ENCODE measurements at regions not wholly inside any gene's neighbourhood (a gene's known extent, or its start where the extent isn't known, plus 50 kb on each side); places are given as distances from the start of the nearest gene placed in this dataset.

GRCh38 chr7:18317941-18318340 lies 177.6 kb upstream of the HDAC9 start:
- WGBS, 2 experiments (ENCODE audit: extremely low coverage in 2 of 2, insufficient read length in 1 of 2) = no CpG with 5 or more reads among the region's 2 CpGs
- TF ChIP-seq CTCF (conservative IDR thresholded peaks at IDR 0.05; ENCODE audit: low read depth, low read length) (no peak), RCOR1 (IDR thresholded peaks at IDR 0.05; ENCODE audit: insufficient replicate concordance, low read length) (no peak), RAD21 (IDR thresholded peaks at IDR 0.05; ENCODE audit: low read length) (no peak), USF2 (IDR thresholded peaks at IDR 0.05; ENCODE audit: low read depth, low read length) (no peak), MAFK (IDR thresholded peaks at IDR 0.05; ENCODE audit: low read depth, low read length) (no peak), ELK1 (IDR thresholded peaks at IDR 0.05; ENCODE audit: borderline replicate concordance, low read depth, low read length) (no peak), FOS (IDR thresholded peaks at IDR 0.05; ENCODE audit: low read depth, low read length) (no peak), NFE2L2 (IDR thresholded peaks at IDR 0.05; ENCODE audit: low read depth, low read length) (no peak), MXI1 (IDR thresholded peaks at IDR 0.05; ENCODE audit: borderline replicate concordance, low read depth, low read length) (no peak), RFX5 (IDR thresholded peaks at IDR 0.05; ENCODE audit: low read depth, low read length) (no peak), CHD1 (IDR thresholded peaks at IDR 0.05; ENCODE audit: low read depth, low read length) (no peak), MAZ (IDR thresholded peaks at IDR 0.05; ENCODE audit: borderline replicate concordance, low read depth, low read length) (no peak), CEBPB (IDR thresholded peaks at IDR 0.05; ENCODE audit: low read depth, low read length) (no peak), POLR2A (IDR thresholded peaks at IDR 0.05; ENCODE audit: low read depth, low read length) (no peak), SMC3 (IDR thresholded peaks at IDR 0.05; ENCODE audit: low read depth, low read length) (no peak), BHLHE40 (IDR thresholded peaks at IDR 0.05; ENCODE audit: low read depth, low read length) (no peak)
- Histone ChIP-seq H2BK120ac (ENCODE audit: low read depth, low read length) (no peak overlapping the region), H4K20me1 (ENCODE audit: insufficient read depth, low read length) (no peaks in the 10 kb centered on the region), H3K18ac (ENCODE audit: low read depth, low read length) (no peak overlapping the region), H3K56ac (ENCODE audit: extremely low read depth, insufficient read depth, low read length) (no peak overlapping the region), H3K4ac (ENCODE audit: low read depth, low read length) (no peak overlapping the region), H3K9ac (ENCODE audit: low read depth, low read length) (no peak overlapping the region), H3K27me3 (ENCODE audit: control insufficient read depth, insufficient read depth, low read length) (no peaks in the 10 kb centered on the region), H3K36me3 (ENCODE audit: control insufficient read depth, insufficient read depth, low read length) (no peaks in the 10 kb centered on the region), H2BK5ac (ENCODE audit: low read depth, low read length, poor library complexity, severe bottlenecking) (no peak overlapping the region), H3K14ac (replicated peaks; ENCODE audit: low read depth, low read length) (no peak overlapping the region), H3K4me2 (ENCODE audit: low read depth, low read length) (no peak overlapping the region), H3K79me1 (ENCODE audit: low read depth in 1 of 2, low read length in 2 of 2) (no peaks in the 10 kb centered on the region), H3K4me1 (ENCODE audit: control insufficient read depth, insufficient read depth, low read length) (no peaks in the 10 kb centered on the region), H4K5ac (ENCODE audit: low read depth, low read length) (no peak overlapping the region), H2AK5ac (ENCODE audit: low read depth, low read length) (no peak overlapping the region), H3K4me3 (ENCODE audit: insufficient read depth, low read depth, low read length) (no peak overlapping the region), H4K91ac (ENCODE audit: insufficient read depth, low read depth, low read length) (no peak overlapping the region), H3K23ac (ENCODE audit: low read depth, low read length) (no peak overlapping the region), H2AFZ (replicated peaks; ENCODE audit: low read length, poor library complexity) (no peak overlapping the region), H4K8ac (ENCODE audit: low read depth in 2 of 2, low read length in 2 of 2) (no peak overlapping the region), H2AK9ac (replicated peaks; ENCODE audit: low read depth, low read length, poor library complexity) (no peak overlapping the region), H3K27ac (ENCODE audit: insufficient read depth, low read length) (no peak overlapping the region), H2BK20ac (ENCODE audit: low read depth, low read length) (no peak overlapping the region), H2BK15ac (ENCODE audit: low read depth, low read length) (no peak overlapping the region), H3K9me3 (ENCODE audit: control insufficient read depth, insufficient read depth, low read length) (no peaks in the 10 kb centered on the region), H3K9me1 (ENCODE audit: insufficient read depth, low read length) (no peaks in the 10 kb centered on the region)
- in situ Hi-C loops (cut with MboI; ENCODE audit: low sequenced_read_pairs) = no loop called here
- ChIA-PET CTCF (interaction anchor here (0.6 kb wide), 1 partner anchor 249 kb away, joined by 3 read pairs; no protein-coding TSS in a partner anchor), POLR2A (ENCODE audit: unreplicated experiment) (no interaction called here)
- no TSS peak for BruUV-seq (replicated peaks)
- intact Hi-C loops (cut with micrococcal nuclease) = no loop called here
- ATAC-seq (ENCODE audit: low read depth) (no peak), DNase-seq (no peak)
- dilution Hi-C loops (cut with HindIII; ENCODE audit: low sequenced_read_pairs, unreplicated experiment) = no loop called here

Measured in IMR-90 (cell line).